OCI-LY7 (cell line): ENCODE measurements at regions not wholly inside any gene's neighbourhood (a gene's known extent, or its start where the extent isn't known, plus 50 kb on each side); places are given as distances from the start of the nearest gene placed in this dataset.

Source experiments
- CTCF ChIP-seq: fragments of 200-600 bp; sonication (generic); conservative IDR thresholded peaks from 2 replicates; pipeline ENCODE4 v1.5.1; 2014; ENCODE audit warnings: mild to moderate bottlenecking, antibody characterized with exemption, low read length, moderate library complexity, mixed read lengths
- EZH2phosphoT487 ChIP-seq: fragments of 200-600 bp; sonication (generic); IDR thresholded peaks from 2 replicates; pipeline ENCODE4 v1.6.1; 2018; ENCODE audit warnings: low read depth, borderline replicate concordance, mild to moderate bottlenecking, mixed run types, antibody characterized with exemption, low read length, moderate library complexity, mixed read lengths

- peak; percentile 99 for TF ChIP-seq CTCF
- no peak for TF ChIP-seq EZH2phosphoT487
Observed at GRCh38 chr1:5514527-5515183, 477.6 kb downstream of the NPHP4 start.
